GM21825 (cell line): ENCODE measurements at regions not wholly inside any gene's neighbourhood (a gene's known extent, or its start where the extent isn't known, plus 50 kb on each side); places are given as distances from the start of the nearest gene placed in this dataset.

Experiments
- ATAC-seq: cut with Tn5 transposase; IDR thresholded peaks from one replicate; pipeline ENCODE4 v1.9.1; 2021; ENCODE audit warnings: mild to moderate bottlenecking, moderate library complexity; ENCODE audit not compliant: unreplicated experiment

DNA sequence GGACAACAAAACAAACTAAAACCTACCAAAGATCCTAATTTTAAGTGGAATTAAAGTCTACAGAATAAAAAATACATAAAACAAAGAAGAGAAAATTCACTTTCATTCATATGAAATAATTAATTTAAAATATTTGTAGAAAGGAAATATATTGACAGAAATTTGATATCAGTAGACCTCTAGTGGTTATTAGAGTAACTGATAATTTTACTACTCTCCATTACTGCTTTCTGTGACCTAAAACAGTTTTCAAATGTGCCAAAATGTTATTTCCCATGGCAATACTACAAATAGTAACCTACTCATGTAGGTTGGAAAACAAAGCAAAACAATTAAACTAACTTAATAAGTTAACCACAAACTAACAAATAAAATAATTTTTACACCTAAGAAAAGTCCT lies 147.1 kb downstream of the NOL4 start:
- ATAC-seq, result no peak

DNA sequence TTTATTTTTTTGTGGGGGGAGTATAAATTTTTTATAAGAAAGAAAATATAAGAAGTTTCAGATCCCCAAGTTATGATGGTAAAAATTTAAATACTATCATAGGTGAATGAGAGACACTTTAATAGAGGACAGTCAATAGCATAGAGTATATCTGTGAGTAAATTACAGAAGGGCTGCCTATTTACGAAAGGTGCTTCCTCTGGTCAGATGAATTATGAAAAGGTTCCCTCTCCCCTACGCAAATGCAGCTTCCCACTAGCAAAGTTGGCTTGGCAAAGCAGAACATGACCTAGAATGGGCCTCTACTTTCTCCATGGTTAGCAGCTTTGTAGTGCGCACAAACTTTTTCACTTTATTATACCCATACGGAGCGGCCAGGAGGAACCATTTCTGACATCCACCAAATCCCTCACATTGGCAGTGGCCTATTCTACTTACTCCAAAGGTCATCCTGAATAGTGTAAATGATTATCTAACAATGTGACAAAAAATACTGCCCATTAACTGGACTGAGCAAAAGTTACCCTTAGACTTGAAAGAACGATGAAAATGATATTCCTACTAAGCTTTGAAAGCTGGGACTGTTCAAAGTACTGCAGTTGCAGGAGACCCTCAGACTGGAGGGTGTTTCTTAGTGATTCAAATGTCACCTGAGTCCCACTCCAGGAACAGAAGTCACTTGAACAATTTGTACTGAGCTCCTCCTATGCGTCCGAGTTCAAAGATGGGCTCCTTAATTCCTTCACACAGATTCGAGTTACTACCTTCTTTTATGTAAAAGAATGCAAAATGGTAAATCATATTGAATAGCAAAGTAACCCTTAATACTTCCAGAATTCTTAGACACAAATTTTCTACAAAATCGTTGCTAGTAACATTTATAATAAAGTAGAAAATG lies 148.5 kb downstream of the NOL4 start:
- ATAC-seq, result no peak

DNA sequence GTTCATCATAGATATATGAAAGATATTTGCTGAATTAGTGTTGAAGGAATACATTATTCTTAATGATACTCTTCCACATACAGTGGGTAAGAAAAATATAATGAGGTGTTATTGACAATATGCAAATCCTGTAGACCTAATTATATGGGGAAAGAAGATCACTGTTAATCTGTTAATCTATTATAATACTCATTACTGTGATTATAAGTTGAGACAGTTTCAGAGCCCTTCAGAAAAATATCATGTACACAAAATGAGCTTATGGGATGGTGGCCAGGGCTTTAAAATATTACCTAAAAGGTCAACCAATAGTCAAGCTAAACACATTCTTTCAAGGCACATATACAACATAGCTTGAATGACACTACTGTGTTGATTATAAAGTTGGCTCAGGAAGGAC lies 163.5 kb downstream of the NOL4 start:
- ATAC-seq, result no peak

DNA sequence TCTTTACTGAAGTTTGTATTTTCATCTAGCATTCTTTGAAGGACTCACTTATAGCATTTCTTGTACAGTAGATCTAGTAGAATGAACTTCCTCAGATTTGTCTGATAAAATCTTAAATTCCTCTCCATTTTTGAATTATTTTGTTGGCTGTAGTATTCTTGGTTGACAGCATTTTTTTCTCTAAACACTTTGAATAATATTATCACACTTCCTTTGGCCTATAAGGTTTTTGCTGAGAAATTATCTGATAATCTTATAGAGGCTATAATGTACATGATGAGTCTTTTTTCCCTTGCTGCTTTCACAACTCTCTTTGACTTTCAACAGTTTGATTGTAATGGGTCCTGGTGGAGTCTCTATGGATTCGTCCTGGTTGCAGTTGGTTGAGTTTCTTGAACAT lies 169.5 kb downstream of the NOL4 start:
- ATAC-seq, result no peak

DNA sequence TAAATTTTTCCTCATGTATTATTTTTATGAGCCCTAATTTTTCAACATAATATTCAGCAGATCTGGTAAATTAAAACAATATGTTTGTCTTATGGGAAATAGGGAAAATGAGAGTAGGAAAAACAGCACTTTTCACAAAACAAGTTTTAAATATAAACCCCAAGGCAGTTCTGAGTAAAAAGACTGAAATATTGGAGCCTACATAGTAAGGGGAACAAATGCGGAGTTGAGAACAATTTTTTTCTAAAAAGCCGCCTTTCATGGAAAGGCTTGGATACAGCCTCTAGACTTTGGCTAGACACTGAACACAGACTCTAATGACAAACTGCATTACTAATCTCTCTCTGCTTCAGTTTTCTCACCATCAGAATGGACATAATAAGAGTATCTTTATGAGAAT lies 174.1 kb downstream of the NOL4 start:
- ATAC-seq, result no peak

DNA sequence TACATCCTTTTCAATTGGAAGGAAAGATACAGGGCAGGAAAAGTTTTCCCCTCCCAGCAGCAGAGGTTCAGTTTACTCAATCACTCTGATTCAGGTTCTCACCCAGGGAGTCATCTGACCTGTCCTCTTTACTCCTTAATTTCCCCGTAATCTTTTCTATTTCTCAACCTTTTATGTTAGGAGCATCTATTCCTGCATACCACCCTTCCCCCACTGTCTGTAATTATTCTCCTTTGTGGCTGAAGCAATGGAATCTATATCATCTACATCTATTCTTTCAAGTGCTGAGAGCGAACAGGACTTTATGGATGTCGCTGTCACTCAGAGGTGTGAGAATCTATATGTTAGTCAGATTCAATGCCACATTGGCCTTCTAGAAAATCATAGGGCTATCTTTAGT lies 175.2 kb downstream of the NOL4 start:
- no peak for ATAC-seq

DNA sequence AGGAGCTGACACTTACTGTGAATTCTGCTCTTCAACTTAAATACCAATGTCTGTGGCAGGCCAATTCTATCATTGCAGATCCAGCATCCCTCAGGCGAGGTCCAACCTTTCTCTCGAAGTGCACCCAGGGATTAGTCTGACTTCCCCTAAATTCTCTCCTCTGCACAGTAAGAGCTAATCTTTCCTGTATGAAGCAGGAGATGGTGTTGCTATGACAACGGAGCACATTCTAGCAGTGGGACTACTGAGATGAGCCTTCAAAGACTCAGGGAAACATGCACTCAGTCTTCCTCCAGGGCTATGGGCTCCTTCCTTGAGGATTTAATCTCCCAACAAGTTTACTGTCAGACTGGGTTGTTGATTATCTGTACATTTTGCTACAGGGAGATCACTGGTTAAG lies 176.3 kb downstream of the NOL4 start:
- no peak for ATAC-seq

DNA sequence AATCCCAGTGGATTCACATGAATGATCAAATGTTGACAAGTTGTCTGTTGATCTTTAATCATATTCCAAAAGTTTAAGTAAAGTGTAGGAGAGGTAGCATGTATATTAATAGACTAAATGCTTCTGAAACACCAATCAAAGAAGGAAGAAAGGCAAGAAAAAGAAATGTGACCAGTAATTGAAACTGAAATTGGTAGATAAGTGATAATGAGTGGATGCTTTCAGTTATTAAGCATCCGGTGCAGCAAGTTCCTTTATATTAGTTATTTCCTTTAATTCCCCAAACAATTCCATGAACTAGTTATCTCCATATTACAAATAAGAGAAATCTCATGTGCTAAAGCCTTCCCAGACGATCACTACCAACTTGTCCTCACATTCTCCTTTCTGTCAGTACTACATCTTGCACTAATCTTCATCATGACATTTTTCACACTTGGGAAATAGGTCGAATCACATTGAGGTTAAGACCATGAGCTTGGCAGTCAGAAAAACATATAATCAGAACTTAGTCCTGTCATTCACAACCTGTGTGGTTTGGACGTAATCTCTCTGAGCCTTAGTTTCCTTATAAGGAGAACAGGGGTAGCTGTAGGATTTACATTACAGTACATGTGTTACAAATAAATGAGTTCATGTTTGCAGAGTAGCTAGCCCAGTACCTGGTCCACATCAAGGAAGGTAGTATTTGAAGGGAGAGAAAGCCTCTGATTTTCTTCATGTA lies 182.1 kb downstream of the NOL4 start:
- ATAC-seq, result no peak

DNA sequence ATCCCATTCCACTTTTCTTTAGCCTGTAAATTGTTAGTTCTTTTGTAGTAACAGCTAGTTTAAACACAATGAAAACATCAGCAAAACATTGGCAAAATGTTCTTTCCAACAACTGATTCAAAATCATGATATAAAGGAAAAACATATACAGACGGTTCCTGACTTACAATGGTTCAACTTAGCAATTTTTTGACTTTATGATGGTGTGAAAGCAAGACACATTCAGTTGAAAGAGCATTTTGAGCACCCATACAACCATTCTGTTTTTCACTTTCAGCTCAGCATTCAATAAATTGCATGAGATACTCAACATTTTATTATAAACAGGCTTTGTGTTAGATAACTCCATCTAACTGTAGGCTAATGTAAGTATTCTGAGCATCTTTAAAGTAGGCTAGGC lies 185.1 kb downstream of the NOL4 start:
- ATAC-seq, result no peak

DNA sequence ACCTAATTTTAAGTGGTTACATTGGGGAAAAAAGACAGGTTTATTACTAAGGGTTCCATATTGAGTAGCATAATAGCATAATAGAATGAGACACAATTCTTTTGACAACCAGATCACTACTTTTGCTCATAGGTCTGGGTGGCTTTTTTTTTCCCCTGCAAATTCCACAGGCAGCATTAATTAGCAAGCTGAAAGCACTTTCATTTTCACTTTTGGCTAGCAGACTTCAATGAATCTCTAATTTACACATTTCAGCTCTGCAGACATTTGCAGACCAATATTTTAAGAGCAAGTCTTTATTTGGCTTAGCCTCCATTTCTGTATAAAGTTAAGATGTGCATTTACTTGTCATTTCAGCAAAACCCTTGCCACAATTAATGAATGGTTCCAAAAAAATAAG lies 185.5 kb downstream of the NOL4 start:
- no peak for ATAC-seq

DNA sequence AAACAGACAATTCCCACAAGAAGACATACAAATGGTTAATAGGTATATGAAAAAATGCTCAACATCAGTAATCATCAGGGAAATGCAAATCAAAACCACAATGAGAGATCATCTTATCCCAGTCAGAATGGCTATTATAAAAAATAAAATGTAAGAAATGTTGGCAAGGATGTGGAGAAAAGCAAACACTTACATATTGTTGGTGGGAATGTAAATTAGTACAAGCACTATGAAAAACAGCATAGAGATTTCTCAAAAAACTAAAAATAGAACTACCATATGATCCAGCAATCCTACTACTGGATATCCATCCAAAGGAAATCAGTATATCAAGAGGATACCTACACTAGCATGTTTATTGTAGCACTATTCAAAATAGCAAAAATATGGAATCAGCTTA lies 186.6 kb downstream of the NOL4 start:
- no peak for ATAC-seq

DNA sequence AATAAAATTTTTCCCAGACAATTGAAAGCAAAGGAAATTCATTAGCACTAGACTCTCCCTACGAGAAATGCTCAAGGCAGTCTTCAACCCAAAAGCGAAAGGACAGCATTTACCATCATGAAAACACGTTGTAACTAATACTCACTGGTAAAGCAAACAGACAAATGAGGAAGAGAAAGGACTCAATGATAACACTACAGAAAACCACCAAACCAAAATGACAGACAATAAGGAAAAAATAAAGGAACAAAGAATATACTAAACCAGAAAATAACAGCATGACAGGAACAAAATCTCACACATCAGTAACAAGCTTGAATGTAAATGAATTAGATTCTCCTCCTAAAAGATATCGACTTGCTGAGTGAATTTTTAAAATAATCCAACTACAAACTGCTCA lies 190.7 kb downstream of the NOL4 start:
- no peak for ATAC-seq

DNA sequence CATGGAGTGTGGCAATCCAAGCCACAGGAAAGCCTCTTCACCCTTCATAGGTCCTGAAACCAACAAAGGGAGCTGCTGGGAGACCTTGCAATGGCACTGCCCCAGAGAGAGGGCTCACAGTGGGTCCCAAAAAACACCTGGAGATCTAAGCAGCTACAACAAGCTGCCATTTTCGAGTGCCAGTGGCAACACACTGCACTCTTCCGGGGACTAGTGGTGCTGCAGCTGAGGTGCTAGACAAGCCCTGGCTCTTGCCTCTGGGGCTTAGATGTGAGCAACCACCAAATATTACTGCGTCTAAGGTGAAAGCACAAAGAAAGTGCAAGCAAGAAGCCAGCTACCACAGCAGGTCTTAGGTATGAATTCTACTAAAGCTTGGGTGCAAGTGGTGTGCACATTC lies 192.9 kb downstream of the NOL4 start:
- ATAC-seq, result no peak

DNA sequence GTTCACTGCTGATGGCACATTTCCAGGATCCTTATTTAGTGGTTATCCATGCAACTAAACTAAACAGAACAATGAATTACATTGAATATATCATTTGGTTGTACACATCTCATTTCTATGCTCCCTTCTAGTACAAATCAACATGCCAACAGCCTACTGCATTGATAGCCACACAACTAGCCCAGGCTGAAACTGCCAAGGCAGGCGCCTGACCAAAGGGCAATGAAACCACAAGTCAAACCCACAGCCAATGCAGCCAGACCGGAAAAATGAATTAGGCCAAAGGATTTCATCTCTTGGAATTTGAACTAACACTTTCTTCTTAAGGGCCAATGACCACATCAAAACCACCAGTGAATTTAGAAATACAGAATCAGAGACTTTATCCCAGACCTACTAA lies 196.4 kb downstream of the NOL4 start:
- no peak for ATAC-seq

DNA sequence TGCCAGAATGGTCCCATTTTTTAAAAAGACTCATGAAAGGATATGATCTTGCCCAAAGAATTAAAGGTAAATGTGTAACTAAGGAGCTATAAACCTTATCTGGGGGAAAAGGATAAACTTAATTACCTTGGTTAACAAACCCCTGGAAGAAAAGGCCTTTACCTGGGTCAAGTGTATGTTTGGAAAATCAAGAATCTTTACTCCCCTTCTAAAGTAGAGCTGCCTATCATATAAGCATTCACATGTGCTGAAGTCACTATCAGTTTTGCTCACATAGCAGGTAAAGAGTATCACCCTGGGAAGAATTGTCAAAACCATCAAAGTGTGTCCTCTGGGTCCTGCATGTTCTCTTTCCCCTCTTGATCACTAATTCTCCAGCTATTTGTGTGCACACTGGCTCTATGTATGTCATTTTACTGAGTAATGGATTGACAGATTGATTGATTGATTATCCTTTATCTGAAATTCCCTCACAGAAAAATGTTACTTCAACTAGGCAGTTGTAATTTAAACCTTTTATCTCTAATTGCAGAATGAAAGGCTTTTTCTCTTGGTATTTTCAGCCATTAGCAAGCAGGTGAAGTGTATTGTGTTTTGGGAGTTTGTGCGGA lies 199.4 kb downstream of the NOL4 start:
- ATAC-seq, result no peak

DNA sequence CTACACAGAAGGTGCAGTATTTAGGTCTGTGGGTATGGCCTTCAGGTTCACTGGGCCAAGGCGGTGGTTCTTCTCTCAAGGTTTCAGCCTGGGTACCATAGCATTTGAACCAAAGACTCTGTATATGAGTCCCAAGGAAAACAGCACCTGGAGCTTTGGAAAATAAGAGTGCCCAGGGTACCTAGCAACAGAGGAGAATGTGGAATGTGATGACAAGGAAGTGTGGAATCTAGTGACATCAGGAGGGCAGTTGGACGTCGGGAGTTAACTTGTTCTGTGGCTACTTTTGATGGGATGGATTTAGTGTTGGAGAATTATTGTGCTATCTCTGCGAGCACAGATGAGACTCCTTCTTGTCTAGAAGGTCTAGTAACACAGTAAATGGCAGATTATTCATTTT lies 201.2 kb downstream of the NOL4 start:
- ATAC-seq, result no peak

DNA sequence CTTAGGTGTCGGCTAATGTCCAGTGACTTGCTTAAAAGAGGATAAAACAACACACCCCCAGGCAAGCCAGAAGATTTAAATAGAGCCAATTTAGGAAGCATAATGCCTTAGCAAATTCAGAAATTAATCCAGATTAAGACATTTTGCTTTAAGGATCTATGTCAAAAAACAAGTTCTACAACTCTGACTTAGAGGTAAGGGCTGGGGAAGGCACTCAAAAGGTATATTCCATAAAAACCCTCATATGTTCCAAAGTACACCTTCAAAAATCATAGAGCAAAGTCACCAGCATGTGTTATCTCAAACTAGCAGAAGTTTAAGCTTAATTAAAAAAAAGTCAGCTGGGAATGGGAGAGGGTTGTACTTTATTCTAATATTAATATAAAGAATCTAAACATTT lies 206.4 kb downstream of the NOL4 start:
- no peak for ATAC-seq

DNA sequence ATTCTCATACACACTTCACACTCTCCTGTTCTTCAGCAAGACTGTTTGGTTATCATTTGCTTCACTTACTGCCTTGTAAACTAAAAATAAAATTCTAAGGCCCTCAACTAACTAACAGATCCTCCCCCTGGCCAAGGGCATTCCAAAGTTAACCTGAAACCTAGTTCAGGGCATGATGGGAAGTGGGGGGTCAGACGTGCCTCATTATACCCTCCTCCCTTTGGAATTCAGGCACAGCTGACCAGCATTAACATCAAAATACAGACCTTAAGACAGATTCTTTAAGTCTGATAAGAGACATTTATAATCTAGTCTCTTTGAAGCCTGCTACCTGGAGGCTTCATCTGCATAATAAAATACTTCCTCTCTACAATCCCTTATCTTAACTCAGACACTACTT lies 221.0 kb downstream of the NOL4 start:
- no peak for ATAC-seq

DNA sequence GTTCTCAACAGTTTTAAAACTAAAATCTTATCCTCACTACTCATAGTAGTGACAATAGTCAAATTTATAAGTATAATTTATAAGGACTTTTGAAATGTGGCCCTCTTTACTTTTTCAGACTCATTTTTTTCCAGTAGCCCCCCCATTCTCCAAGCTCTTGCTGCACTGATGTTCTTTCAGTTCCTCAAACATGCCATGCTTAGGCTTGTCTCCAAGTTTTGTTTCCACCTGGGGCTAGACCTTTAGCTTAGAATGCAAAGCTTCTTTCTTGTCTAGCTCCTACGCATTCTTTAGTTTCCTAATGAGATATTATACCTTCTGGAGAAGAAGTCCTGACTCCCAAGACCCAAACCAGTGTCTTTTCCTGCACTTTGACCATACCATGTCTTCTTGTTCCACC lies 222.6 kb downstream of the NOL4 start:
- ATAC-seq, result no peak

DNA sequence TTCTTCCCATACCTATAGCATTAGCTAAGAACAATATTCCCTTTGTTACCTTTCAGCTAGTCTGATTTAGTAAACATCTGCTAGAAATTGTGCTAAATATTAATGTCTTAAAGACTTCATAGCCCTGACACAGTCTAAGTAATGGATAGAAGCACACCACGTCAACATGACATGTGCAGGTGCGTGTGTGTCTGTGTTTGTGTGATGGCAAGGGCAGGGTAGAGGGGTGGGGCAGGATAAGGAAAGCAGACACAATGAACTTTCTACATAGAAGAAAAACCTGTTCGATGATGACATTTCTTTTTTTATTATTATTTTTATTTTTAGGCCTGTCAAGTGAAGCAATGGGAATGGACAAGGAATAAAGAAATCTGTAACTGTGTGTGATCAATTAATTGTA lies 223.3 kb downstream of the NOL4 start:
- no peak for ATAC-seq

DNA sequence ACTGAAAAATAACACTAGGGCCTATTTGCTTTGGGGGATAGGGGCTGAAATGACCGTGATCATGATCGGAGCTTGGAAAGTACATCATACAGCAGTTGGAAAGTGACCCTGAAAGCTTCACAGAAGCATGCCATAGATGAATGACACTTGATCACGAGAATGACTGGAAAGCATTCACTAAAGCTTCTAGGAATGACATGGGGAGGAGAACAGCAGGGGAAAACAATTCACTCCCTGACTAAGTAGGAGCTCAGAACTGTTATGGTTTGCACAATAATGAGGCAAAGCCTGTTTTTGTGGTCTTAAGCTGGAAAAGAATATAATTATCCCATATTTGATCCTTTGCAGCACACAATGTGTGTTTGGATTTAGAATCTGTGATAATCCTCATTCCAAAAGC lies 237.5 kb downstream of the NOL4 start:
- ATAC-seq, result no peak

DNA sequence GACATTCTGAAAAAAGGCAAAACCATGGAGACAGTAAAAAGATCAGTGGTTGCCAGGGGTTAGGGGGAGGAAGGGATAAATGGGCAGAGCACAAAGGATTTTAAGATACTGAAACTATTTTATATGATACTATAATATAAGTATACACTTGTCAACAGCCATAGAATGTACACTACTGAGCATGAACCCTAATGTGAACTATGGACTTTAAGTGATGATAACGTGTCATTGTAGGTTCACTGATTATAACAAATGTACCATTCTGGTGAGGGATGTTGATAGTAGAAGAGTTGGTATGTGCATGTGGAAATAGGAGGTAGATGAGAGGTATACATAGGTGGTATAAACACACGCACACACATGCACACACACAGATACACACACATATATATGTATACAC lies 241.6 kb downstream of the NOL4 start:
- ATAC-seq, result no peak
